Activated T-cell treated with anti-CD3 and anti-CD28 coated beads for 24 hours (primary cell): ENCODE measurements at regions not wholly inside any gene's neighbourhood (a gene's known extent, or its start where the extent isn't known, plus 50 kb on each side); places are given as distances from the start of the nearest gene placed in this dataset.

ENCODE experiments used
- DNase-seq: peaks from one replicate; pipeline ENCODE4 v3.0.0-alpha.2; 2020; ENCODE audit warnings: low read depth

DNA sequence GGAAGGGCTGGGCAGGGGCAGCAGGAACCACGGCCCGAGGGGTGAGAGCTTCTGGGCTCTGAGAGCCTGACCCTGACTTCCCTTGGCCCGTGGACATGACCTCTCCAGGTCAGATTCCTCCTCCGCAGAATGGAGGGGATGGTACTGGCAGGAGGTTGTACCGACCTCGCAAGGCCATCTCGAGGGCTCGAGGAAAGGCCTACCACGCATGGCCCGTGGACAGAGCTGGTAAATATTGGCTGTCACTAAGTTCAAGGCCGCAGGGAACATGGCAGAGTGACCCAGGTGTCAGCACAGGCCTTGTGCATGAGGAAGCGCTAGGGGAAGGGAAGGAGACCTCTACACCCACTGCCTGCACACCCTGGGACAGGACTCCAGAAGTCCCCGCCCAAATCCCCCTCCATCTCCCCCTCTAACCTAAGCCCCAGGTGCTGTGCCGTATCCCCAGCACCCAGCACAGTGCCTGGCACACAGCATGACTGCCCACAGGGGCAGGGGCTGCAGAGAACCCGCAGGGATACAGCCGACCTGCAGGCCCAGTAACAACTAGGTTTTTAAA lies 54.9 kb upstream of the PPP2R5C start:
- no peak for DNase-seq

DNA sequence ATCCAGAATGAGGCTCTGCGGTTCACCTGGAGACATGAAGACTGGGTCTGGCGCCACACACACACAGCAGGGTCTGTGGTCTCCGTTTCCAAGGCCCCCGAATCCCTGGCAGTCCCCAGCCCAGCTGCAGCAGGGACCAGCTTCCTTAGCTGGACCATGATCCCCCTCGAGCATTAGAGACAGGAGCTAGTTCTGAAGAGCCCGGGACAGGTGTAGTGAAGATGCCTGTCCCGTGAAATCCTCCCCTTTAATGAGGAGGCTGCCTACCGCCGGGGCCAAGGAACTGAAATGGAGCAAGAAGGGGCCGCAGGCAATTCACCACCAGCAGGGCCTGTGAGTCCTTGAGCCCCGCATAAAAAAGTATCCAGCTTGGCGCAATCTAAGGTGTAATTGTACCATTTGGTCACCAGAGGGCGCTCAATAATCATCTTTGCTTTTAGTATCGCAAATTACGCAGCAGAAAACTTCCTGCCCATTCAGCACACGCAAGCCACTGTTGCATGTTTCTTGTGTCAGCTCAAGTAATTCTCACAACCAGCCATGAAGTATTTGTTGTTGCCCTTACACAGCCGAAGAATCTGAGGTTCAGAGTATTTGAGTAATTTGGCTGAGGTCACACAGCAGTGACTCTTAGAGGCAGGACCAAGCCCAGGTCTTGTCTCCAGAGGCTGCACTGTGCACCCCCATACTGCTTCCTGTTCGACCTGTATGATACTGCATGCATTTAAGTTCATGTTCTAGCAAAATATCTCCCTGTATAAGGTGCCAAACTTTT lies 54.3 kb upstream of the PPP2R5C start:
- DNase-seq, result peak; percentile 64

DNA sequence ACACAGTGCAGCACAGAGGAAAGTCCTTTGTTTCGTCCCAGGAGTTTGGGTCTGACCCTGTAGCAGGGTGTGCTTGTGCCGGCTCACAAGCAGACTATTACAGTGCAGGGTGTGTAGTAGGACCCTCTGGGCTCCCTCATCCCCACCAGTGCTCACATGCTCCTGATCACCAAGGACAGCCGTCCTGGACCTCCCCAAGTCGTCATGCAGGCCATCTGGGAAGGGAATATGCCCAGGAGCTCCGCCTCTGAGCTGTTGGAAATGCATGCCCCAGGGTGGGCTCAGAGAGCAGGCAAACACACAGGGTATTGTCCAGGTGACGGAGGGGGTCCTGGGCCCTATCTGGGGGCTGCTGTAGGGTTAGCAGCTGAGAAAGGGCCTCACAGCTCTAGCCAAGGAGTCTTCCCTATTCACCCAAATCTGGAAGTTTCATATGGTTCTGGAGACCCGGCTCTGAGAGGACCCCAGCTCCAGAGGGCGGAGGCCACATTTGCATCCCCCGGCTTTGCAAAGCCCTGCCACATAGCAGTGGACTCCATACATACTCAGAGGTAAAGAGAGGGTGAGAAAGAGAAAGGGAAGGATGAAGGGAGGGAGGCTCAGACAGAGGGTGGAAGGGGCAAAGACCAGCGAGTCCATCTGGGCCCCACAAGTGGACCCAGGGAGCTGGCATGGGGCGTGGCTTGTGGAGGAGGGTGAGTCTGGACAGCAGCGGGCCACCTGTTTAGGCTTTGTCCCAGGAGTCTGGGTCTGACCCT lies 53.5 kb upstream of the PPP2R5C start:
- no peak for DNase-seq

DNA sequence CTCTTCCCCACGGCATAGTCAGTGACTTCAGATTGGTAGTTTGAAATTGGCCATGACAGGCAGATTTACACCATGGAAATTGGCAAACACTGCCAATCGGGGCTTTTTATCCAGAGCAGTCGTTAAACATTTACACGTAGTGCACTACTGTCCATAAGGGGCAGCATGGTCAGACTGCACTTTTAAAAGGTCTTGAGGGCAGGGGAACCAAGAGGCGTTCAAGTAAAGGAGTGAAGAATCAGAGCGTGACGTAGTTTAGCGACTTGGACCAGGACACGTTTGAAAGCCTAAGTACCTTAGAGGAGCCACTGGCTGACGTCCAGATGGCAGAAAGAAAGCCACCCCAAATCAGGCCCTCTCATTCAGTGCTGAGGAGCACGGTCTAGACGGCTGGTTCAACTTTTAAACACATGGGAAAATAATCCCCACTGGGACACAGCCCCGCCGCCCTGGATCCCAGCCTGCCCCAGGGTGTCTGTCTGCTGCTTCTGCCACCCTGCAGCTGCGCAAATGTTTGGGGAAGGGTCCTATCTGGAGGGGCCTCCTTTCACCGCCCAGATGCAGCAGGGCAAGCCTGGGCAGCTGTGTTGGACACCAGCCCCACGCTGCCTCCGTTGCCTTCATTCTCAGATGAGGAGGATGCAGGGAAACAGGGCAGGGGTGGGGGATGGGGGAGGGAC lies 52.5 kb upstream of the PPP2R5C start:
- no peak for DNase-seq

DNA sequence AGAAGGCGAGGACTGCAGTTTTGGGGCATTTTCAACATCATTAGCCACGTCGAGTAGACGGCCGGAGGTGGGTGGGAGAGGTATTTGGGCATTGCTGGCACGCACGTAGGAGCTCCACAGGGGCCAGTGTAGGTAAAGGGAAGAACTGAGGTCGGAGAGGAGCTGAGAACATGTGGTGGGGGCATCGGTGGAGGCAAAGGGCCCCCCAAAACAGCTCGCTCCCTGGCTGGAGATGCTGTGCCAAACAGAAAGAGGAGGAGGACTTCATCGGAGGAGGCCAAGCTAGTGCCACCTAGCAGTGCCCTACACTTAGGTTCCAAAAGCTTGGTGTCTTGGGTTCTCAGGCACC lies 52.0 kb upstream of the PPP2R5C start:
- no peak for DNase-seq

DNA sequence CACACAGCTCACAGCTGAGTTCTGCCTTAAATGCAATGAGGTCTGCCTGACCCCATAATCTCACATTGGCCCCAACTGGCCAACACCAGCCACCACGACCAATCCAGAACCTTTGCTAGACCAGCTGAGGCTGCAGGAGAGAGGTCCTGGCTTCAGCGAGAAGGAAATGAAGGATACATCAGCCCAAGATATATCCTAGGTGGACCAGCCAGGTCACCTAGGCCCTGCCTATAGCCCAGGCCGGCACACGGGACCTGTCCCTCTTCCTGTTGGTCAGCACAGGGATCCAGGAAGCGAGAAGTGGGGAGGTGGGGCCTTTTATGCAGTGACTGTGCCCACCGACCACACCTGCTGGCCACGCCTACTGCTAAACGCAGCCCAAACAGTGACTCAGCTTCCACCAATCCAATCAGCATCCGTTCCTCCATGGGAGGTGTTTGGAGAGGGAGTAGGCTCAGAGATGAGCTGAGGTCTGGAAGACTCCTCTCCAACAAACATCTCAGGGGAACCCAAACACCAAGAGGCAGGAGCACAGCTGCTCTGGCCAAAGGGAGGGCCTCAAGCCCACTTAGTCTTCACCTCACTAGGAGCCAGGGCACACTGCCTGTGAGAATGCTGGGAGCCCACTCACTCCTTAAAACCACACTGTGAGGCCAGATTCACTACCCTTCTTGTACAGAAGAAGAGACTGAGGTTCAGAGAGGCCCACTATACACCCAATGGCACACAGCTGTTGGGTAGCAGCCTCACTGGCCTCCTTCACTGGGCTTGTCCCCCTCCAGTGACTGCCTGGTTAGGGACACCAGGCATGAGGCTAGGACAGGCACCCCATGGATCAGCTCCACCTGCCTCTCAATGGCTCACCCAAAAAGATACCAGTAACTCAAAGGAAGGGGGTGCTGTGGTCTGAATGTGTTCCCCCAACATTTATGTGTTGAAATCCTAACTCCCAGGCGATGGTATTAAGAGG lies 51.3 kb upstream of the PPP2R5C start:
- DNase-seq, result no peak

DNA sequence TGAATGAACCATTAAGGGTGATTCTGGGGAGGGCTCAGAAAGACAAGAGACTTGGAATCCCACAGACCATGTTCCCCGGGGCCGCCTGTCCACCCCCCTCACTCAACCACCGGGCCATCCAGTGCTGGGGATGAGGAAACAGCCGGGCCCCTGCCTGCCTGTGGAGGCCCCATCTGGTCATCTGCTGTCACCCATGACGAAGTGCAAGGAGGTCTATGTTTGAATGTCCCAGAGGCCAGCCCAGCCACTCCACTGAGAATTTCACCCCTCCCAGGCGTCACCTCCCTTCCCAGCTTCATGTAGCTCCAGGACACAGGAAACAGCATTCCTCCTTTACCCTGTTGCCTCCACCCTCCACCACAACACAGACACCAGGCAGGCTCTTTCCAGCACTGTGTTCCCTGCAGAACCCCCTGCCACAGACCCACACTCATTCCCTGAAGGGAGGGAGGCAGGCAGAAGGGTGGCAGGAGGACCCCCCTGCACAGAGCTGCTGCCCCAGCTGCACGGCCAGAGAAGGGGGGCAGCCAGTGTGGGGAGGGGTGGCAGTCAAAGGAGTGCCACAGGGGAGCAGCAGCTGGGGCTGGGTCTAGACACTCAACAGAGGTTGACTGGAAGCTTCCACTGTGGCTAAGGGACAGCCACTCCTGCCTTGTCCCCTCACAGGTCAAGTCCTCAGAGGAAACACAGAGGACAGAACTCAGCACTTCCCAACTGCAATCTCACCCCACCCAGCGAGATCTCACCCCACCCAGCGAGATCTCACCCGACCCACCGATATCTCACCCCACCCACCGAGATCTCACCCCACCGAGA lies 50.3 kb upstream of the PPP2R5C start:
- no peak for DNase-seq
